Gastroesophageal sphincter (tissue), 3 donors: ENCODE measurements at regions not wholly inside any gene's neighbourhood (a gene's known extent, or its start where the extent isn't known, plus 50 kb on each side); places are given as distances from the start of the nearest gene placed in this dataset.

Experiments
- CTCF ChIP-seq, 4 experiments: fragments of 200-600 bp in 2 of 4; fragments of 450-650 bp in 2 of 4; sonication (generic) in 1 of 4; IDR thresholded peaks; one replicate each; pipeline ENCODE4 v1.5.1; 2017 to 2019; ENCODE audit warnings: antibody characterized with exemption in 4 of 4, mild to moderate bottlenecking in 2 of 4, moderate library complexity in 2 of 4
- EP300 ChIP-seq: sonication (generic); formaldehyde crosslinking; IDR thresholded peaks from one replicate; pipeline ENCODE4 v1.6.1; 2017; ENCODE audit warnings: antibody characterized with exemption, mild to moderate bottlenecking

- TF ChIP-seq CTCF (IDR thresholded peaks at IDR 0.05) (no peak), EP300 (no peak)
These were observed 88.0 kb upstream of the MAX start for GRCh38 chr14:65190312-65190711.
